NCI-H2227 (cell line): ENCODE measurements at regions not wholly inside any gene's neighbourhood (a gene's known extent, or its start where the extent isn't known, plus 50 kb on each side); places are given as distances from the start of the nearest gene placed in this dataset.
"Not testable (repeated sequence)": the region's sequence is repeated elsewhere in the genome, so short reads cannot be mapped to it uniquely, and the experiment has no call there.

ENCODE experiments used
- DNase-seq: peaks from one replicate; lab custom pipeline; 2025; ENCODE audit not compliant: unreplicated experiment; lab: John Stamatoyannopoulos, UW

DNA sequence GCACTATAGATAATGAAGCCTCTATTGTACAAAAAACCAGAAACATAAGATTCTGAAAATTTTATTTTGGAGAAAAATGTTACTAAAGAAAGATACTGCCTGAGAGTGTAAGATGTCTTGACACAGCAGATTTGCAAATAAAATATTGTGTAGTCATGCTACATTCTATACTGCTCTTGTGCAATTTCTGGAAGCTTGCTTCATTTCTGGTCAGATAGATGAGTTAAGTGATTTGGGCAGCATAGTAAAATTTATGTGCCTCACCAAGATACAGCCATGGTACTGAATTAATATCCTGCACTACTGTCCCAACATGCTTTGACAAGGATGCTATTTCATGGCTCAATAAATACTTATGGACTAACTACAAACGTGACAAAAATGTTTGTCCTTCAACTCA, 55.1 kb upstream of the STARD13 start:
- no peak for DNase-seq

DNA sequence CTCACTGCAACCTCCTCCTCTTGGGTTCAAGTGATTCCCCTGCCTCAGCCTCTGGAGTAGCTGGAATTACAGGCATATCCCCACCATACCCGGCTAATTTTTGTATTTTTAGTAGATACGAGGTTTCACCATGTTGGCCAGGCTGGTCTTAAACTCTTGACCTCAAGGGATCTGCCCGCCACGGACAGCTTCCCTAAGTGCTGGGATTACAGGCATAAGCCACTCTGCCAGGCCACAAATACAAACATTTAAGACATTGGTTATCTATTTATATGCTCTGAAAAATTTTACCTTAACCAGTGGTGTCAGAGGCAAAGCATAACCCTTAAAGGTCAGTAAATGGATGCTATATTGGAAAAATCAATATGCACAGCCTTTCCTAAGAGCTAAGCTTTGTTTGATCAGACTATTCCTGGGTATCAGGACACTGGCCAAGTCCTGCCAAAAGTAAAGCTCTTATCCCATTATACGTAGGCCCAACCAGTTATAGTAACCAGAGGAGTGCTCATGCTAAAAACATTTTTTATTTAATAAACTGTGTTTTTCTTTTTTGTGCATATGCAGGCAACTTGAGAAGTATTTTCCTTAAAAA, 56.4 kb upstream of the STARD13 start:
- no peak for DNase-seq

DNA sequence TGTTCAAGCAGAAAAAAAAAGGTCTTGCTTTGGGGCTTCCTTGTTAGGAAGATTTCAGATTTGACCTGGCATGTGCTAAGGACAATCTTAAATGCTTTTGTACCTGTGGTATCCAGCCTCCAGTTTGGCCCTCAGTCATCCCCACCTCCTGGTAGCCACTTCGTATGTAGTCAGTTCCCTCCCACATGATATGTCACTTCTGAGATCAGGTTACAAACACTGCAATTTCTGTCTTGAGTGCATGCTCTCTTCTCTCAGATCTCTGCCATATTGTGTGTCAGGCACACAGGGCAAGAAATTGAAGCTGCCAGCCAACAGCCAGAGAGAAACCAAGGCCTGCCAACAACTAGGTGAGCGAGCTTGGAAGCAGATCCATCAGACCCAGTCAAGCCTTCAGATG, 60.3 kb upstream of the STARD13 start:
- no peak for DNase-seq

DNA sequence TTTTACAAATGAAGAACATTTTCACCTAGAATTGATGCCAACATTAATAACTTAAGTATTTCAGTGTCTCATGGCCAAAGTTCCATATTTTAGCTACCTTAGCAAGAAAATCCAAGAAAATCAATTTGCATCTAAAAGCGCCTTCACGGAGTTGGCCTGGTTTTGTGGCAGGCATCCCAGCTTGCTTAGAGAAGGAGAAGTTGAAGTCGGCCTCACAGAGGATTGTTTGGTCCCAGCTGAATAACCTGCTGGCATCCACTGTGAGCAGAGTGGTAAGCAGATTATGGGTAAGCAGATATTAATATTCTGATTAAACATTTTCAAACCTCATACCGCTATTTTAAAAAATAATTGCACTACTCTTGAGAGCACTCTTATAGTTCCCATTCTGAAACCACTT, 62.3 kb upstream of the STARD13 start:
- DNase-seq: no peak

DNA sequence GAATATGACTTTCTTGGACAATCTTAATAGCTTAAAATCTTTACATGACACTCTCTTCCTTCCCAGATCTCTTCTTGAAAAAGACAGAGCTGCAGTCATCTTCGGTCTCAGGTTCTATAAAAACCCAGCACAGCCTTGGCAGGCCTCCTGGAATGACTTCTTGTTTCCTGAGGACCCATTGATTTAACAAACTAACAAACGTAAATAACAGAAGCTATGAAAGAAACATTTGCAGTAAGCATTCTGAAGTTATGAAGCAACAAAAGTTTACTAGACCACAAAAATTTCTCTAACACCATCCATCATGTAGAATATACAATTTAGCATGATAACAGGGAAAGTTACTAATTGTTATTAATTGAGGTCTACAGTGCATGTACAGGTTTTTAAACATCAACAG, 62.8 kb upstream of the STARD13 start:
- DNase-seq: no peak

DNA sequence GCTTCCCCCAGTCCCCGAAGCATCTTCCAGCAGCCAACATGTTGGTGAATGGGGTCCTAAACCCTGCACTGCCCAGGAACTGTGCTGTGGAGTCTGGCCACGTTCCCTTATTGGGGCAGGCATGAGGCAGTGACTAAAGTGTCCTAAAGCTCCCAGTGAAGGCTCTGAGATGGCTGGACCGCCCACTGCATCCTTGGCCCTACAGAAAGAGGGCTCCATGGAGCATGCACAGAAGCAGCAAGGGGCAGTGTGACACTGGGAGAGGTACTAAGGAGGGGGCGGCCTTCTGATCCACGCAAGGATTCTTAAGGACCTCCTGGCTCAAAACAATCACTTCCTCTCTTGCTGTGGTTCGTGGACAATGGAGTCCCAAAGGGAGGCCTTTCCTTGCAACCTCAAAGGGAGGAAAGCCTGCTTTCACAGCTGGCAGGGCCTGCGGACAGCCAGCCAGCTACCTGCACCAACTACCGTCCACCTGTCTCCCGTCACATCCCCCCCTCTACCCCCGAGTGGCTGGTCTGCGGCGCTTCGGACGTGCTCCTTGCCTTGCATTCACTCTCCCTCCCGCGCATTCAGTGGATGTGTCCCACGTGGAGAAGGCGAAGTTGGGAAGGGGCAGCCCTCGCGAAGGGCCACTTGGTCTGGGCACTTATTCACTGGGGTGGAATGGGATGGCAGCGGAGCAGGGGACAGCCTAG, 63.9 kb upstream of the STARD13 start:
- no peak for DNase-seq

DNA sequence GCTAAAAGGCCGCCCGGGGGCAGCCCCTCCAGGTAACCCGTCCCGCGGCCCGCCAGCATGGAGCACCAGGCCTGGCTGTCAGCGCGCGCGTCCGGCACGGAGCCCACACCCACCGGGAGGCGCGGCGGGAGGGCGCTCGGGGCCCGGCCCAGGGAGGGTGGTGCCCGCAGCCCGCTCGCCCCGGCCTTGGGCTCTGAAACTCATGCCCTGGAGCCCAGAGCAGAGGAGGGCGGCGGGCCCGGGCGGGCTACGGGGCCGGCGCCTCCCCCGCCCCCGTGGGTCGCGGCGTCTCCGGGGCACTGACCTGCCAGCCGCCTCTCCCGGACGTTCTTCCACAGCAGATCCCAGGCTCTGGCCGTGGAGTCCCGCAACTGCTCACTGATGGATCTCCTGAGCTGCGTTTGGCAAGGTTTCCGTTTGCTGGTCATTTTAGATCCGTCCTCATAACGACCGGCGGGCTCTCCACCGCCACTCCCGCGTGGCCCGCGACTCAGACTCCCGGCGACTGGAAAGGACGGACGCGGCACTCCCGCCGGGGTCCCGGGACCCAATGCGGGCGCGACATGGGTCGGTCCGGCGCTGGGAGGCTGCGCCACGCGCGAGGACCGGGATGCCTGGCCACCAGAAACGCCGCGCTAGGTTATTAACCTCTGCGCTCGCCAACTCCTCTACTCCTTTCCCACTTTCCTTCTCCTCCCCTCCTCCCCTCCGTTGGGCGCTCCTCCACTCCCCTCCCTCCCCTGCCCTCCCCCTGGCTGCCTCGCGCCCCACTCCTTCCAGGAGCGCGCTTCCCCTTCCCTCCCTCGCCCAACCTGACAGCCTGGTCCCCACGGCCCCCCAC, 64.7 kb upstream of the STARD13 start:
- DNase-seq: peak; percentile 4

DNA sequence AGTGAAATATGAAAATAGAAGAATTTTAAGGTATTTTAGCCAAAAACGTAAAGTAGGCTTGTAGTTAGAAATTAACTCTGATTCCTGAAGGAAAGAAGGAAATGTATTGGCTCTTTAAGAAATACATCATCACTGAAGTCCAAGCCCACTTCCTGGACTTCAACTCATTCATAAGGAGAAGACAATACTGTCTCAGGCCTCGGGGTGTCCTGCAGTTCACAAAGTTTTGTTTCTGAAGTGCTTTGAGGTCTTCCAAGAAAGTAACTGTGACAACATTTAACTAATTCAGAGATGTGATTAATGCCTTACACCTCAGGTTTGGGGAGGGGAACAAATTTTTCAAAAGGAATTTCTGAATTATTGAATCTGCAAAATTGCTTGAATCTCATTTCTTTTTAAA, 65.8 kb upstream of the STARD13 start:
- DNase-seq: no peak

DNA sequence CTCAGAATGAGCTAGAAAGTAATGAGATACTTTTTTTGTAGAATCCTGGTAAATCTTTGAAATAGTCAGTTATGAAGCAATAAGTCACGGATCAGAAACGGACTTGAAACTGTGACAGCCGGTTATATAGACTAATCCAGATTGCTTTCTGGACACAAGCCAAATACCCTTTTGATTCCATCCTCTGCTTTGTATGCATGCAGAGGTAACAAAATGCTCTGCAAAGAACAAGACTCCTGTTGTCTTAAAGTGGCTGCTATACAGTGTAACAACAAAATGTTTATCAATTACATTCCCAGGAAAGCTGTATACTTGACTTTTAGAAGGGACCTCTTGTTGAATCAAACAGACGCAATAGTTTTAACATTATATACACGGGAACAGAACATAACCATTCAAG, 66.5 kb upstream of the STARD13 start:
- peak; percentile 14 for DNase-seq

DNA sequence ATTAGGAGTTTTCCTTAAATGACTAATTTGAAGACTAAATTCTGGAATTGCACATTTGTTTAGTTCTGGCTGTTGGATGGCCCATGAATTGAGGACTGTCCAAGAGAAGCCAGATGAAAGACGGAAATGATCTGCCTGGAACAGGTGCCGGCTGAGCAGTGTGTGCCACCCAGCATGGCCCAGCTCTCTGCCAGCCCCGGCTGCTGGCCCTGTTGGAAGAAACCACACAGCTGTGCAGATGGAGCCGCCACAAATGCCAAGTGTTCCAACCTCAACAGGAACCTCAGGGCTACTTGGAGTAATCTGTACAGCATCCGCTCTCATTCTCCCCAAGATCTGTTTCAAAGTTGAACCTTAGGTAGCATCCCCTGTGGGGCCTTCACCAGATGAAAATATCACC, 67.0 kb upstream of the STARD13 start:
- DNase-seq: no peak

DNA sequence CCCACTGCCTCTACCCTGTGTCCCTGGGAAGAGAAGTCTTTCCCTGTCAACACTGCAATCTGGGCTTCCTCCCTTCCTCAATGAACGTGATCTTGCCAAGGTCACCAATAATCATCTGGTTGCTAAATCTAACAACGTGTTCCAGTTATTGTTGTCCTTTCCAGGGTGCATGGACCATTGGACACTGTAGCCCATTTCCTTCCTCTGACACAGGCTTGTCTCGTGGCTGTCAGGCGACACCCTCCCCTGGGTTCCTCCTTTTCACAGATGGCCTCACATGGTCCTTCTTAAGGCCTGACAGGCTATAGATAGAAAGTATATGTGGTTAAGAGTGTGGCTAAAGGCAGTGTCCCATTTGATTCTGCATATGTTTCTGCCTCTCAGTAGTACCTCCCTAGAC, 67.7 kb upstream of the STARD13 start:
- DNase-seq: no peak

DNA sequence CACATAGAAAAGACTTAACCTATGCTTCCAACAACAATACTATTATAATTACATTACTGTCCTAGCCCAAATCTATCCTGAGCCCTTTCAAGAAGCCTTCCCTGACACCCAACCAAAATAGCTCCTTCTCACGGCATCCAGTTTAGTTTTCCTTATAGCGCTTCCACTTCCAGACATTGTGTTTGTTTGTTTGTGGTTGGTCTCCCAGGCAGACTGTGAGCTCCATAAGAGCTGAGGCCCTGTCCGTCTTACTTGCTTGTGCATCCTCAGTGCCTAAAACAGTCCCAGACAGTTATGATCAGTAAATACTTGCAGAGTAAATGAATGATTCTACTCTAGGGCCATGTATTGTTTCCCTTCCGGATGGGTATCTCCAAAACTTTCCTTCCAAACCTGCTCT, 68.1 kb upstream of the STARD13 start:
- no peak for DNase-seq

DNA sequence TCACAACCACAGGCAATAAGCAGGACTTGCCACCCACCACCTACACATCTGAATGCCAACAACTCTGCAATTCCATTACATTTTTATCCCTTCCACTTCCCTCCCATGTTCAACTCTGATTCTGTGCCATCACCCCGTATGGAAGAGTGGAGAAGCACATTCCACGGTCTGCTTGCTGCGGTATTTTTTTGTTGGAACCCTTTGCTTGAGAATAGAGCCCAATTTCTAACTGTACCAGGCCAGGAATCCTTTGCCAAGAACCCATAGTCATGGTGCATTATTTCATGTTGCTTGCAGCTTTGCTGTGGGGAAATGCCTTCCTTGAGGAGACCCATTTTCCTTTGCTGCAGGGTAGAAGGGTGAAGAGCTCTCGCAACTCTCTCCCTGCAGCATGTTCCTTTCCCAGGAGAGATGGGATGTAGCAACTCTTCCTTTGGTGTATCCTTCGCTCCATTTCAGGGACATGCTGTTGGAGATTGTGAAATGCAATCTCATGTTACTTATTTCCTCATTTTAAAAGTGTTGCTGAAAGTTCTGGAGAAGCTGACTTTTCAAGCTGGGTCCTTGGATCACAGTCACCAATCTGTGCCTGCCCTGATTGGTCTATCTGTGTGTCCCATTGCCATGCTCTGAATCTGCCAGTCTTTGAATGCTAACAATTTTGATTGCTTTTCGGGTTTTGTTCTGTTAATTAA, 69.8 kb upstream of the STARD13 start:
- no peak for DNase-seq

DNA sequence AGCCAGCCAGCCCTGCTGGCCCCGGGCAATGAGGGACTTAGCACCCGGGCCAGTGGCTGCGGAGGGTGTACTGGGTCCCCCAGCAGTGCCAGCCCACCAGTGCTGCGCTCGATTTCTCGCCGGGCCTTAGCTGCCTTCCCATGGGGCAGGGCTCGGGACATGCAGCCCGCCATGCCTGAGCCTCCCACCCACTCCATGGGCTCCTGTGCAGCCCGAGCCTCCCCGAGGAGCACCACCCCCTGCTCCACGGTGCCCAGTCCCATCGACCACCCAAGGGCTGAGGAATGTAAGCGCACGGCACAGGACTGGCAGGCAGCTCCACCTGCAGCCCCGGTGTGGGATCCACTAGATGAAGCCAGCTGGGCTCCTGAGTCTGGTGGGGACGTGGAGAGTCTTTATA, 72.5 kb upstream of the STARD13 start:
- DNase-seq: not testable (repeated sequence)

DNA sequence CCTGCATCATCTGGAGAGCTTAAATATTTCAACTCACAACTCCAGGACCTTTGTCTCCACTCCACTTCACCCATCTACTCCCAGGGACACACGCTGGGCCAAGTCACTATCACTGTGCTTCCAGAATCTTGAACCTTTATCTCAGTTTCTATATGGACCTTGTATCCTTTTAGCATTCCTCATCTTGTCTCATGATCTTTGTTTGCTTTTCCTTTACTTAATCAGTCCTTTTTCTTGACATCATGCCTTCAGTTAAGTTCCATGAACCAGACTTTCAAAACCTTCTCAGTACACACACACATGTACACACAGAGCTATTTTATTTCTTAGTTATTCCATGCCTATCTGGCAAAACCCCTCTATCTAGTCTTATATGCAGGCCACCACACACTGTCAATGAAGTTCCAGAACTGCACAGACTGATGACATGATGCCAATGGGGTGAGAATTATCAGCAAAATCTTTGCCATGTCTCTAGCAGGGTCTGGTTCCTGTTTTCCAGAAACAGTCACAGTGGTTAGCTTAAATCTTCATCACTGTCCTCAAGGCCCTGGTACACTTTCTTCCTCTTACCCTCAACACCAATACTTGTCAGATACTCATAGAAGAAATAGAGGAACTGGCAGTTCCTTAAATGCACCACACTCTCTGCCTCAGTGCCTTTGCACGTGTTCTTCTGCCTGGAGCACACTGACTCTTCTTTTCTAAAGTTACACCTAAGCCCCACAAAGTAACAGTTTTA, 77.6 kb upstream of the STARD13 start:
- DNase-seq: no peak

DNA sequence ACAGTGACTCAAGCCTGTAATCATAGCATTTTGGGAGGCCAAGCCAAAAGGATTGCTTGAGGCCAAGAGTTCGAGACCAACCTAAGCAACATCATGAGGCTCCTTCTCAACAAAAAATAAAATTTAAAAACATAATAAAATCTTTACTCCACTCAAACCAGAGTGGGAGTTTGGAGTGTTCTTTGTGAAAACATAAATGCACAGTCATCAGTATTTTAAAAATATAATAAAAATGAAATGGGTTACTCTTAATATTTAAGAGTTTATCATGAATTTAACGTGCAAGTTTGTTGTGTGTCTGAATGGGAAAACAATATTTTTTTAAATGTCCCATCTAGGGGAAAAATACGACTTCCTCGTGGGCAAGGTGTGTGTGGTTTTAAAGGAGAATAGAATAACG, 78.6 kb upstream of the STARD13 start:
- no peak for DNase-seq

DNA sequence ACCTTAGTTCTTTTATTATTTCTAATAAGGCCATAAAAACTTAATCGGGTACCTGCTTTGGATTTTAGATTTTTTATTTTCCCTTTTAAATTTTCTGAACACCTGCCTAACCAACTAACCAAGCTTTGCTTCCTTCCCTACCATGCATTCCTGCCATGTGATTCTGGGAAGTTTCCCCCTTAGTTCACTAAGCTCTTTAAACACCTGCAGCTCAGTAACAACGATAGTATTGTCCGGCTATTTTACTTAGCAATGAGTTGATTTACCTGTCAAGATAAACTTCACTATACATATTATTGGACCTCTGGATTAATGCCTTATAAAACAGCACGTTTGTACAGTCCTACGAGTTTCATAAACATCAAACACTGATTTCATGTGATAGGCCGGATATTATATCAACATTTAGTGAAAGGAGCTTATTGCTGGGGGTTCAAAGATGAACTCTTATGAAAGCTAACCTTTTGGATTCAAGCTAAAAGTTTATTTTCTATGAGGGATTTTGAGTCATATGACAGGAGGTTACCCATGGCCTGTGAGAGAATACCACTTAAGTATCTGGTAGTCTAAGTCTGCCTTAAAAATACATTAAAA, 81.0 kb upstream of the STARD13 start:
- no peak for DNase-seq

DNA sequence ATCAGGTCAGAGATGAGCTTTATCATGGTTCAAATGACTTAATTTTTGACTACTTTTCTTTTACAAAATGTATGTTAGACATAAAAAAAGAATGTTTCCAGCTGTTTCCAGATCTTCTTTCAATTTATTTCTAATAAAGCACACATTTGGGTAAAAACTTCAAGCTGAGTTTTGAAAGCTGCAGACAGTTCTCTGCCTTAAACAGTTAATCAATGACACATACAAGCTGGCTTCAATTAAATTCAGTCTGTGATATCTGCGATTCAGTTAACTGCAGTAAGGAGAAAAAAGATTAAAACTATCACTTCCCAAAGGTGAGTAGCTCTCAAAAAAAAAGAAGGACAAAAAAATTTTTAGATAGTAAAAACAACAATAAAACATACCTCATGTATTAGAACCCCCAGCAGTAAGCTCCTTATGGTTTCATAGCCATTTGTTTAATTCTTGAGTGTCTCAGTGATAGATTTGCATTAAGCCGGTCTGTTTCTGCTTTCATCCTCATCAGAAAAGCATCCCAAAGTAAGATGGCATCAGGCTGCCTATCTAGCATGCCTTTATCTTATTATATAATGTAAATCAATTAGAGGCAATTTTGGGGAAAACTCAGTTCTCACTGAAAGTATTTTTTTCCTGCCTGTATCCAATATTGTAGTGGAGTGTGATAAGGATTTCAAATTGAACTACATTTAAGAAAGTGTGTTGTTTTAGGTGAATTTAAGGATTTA, 81.8 kb upstream of the STARD13 start:
- no peak for DNase-seq

DNA sequence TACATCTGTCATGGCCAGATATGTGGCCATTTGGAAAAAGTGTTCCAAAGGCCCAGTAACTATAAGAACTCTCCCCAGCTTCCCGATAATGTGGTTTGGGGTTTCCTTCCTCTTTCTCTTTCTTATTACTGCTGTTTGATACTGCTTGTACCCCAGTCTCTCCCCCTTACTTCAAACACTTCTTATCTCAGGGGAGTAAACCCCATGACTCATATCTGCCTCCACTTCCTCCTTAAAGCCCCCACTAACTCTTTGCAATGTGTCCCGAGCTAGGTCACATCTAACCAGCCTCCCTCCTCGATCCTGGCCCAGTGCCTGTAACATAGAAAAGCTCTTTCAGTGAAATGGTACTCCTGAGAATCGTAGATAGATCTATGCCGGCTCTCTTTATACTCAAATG, 82.4 kb upstream of the STARD13 start:
- DNase-seq: no peak

DNA sequence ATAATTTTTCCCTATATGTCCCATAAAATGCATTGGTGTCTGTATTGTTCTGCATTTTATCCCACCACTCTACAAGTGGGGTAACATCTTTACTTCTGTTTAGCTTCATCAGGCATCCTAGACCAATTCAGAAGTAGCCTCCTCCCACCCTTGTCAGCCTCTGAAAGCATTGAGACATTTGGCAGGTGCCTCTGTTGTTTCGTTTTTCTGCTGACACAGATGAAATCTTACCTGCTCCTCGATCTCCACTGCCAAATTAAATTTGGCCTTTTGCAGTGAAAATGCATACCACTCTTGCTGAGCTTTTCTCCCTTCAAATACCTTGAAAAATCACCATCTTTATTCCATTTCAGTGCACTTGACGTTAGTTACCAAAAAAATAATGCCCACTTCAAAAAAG, 83.5 kb upstream of the STARD13 start:
- DNase-seq: no peak
